ENCODE measurements at regions not wholly inside any gene's neighbourhood (a gene's known extent, or its start where the extent isn't known, plus 50 kb on each side); places are given as distances from the start of the nearest gene placed in this dataset.

DNA sequence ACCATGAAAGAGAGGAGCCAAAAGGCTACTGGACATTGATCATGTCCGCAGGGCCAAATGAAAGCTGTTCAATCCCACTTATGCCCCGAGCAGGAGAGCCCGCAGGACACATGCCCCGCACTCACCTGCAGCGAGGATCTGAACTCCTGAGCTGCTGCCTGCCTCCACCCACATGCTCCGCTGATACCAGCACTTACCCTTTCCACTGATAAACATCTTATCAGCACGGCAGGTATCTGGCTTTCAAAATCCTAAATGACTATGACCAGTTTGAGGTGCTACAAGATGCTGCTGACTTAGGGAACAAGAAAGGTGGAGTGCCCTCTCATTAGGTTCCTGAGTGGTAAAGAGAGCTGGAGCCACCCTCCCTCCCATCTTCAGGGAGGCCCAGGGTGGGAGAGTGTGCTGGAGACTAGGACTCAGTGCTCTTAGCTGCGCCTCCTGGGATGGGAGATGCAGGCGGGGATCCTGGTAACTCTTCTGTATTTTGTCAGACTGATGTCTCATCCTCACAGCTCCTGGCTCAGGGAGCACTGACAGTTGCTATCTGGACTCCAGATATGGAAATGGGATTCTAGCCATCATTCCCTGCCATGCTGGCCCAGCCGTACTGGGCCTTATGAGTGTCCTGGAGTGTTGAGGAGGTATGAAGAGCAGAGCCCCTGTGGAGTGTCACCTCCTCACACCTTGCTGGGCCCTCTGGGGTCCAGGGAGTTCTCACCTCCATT lies 86.4 kb upstream of the F3 start:
- TF ChIP-seq POLR2AphosphoS5 (IDR thresholded peaks at IDR 0.05; ENCODE audit: low read depth, low read length) (no peak), SIN3A (IDR thresholded peaks at IDR 0.05; ENCODE audit: borderline replicate concordance, insufficient read depth, low read depth, low read length) (no peak), TCF7L2 (IDR thresholded peaks at IDR 0.05; ENCODE audit: low read depth, low read length) (no peak)
- TF ChIP-seq, protein P1, sequence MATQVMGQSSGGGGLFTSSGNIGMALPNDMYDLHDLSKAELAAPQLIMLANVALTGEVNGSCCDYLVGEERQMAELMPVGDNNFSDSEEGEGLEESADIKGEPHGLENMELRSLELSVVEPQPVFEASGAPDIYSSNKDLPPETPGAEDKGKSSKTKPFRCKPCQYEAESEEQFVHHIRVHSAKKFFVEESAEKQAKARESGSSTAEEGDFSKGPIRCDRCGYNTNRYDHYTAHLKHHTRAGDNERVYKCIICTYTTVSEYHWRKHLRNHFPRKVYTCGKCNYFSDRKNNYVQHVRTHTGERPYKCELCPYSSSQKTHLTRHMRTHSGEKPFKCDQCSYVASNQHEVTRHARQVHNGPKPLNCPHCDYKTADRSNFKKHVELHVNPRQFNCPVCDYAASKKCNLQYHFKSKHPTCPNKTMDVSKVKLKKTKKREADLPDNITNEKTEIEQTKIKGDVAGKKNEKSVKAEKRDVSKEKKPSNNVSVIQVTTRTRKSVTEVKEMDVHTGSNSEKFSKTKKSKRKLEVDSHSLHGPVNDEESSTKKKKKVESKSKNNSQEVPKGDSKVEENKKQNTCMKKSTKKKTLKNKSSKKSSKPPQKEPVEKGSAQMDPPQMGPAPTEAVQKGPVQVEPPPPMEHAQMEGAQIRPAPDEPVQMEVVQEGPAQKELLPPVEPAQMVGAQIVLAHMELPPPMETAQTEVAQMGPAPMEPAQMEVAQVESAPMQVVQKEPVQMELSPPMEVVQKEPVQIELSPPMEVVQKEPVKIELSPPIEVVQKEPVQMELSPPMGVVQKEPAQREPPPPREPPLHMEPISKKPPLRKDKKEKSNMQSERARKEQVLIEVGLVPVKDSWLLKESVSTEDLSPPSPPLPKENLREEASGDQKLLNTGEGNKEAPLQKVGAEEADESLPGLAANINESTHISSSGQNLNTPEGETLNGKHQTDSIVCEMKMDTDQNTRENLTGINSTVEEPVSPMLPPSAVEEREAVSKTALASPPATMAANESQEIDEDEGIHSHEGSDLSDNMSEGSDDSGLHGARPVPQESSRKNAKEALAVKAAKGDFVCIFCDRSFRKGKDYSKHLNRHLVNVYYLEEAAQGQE (IDR thresholded peaks at IDR 0.05; ENCODE audit: insufficient read depth in 1 of 2, low read depth in 2 of 2, low read length in 1 of 2) = no peak
- TF ChIP-seq, protein P2, sequence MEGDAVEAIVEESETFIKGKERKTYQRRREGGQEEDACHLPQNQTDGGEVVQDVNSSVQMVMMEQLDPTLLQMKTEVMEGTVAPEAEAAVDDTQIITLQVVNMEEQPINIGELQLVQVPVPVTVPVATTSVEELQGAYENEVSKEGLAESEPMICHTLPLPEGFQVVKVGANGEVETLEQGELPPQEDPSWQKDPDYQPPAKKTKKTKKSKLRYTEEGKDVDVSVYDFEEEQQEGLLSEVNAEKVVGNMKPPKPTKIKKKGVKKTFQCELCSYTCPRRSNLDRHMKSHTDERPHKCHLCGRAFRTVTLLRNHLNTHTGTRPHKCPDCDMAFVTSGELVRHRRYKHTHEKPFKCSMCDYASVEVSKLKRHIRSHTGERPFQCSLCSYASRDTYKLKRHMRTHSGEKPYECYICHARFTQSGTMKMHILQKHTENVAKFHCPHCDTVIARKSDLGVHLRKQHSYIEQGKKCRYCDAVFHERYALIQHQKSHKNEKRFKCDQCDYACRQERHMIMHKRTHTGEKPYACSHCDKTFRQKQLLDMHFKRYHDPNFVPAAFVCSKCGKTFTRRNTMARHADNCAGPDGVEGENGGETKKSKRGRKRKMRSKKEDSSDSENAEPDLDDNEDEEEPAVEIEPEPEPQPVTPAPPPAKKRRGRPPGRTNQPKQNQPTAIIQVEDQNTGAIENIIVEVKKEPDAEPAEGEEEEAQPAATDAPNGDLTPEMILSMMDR (IDR thresholded peaks at IDR 0.05) = no peak
- POLR2A ChIA-PET = no interaction called here
- no TSS peak for BruUV-seq (replicated peaks)
- no peak overlapping the region for H3K4me3 ChIP-seq (ENCODE audit: low read depth in 2 of 2, low read length in 2 of 2)
- no peaks in the 10 kb centered on the region for H3K27me3 ChIP-seq (ENCODE audit: control insufficient read depth, insufficient read depth, low read length)
- H3K27ac ChIP-seq (ENCODE audit: low read length) = no peak overlapping the region
- ATAC-seq (no peak), DNase-seq (ENCODE audit: low read depth, low spot score) (no peak)
- no peaks in the 10 kb centered on the region for H3K9me3 ChIP-seq (ENCODE audit: control insufficient read depth, insufficient read depth, low read depth, low read length)
- CTCF ChIA-PET = interaction anchor here (0.7 kb wide), 1 partner anchor 14 kb away, joined by 3 read pairs; no protein-coding TSS in a partner anchor
- H3K36me3 ChIP-seq (ENCODE audit: control insufficient read depth, insufficient read depth, low read length) = no peaks in the 10 kb centered on the region
- H3K4me1 ChIP-seq (ENCODE audit: control insufficient read depth, insufficient read depth, low read length) = no peaks in the 10 kb centered on the region
- intact Hi-C loops (cut with micrococcal nuclease; ENCODE audit: unreplicated experiment) (no loop called here), in situ Hi-C loops (cut with HindIII; ENCODE audit: low pct_unique_long_range_greater_than_20kb, low sequenced_read_pairs) (no loop called here)

DNA sequence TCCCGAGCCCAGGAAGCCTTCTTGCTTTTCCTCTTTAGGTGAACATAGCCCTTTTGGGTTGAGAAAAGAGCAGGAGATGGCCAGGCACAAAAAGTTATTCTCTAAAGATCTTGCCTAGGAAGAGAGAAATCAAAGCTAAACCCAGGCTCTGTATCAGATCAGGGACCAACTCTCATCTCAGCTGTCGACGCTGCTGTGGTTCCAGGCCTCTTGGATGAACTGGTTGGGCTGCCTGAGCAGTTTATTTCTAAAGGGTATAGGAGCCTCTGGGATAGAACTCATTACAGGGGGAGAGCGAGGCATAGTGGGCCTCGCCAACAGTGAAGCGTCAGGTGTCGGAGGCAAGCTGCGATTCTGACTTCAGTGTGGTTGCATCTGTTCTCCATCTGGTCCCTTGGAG lies 82.6 kb upstream of the F3 start:
- Histone ChIP-seq H3K27ac (ENCODE audit: low read length) (no peak overlapping the region), H3K36me3 (ENCODE audit: control insufficient read depth, insufficient read depth, low read length) (no peaks in the 10 kb centered on the region), H3K4me3 (ENCODE audit: low read depth in 2 of 2, low read length in 2 of 2) (no peak overlapping the region), H3K4me1 (ENCODE audit: control insufficient read depth, insufficient read depth, low read length) (no peaks in the 10 kb centered on the region), H3K9me3 (ENCODE audit: control insufficient read depth, insufficient read depth, low read depth, low read length) (no peaks in the 10 kb centered on the region), H3K27me3 (ENCODE audit: control insufficient read depth, insufficient read depth, low read length) (no peaks in the 10 kb centered on the region)
- in situ Hi-C loops (cut with HindIII; ENCODE audit: low pct_unique_long_range_greater_than_20kb, low sequenced_read_pairs) (no loop called here), intact Hi-C loops (cut with micrococcal nuclease; ENCODE audit: unreplicated experiment) (no loop called here)
- ChIA-PET CTCF (no interaction called here), POLR2A (no interaction called here)
- TF ChIP-seq SIN3A (IDR thresholded peaks at IDR 0.05; ENCODE audit: borderline replicate concordance, insufficient read depth, low read depth, low read length) (no peak), POLR2AphosphoS5 (IDR thresholded peaks at IDR 0.05; ENCODE audit: low read depth, low read length) (no peak)
- TF ChIP-seq, protein P2 (IDR thresholded peaks at IDR 0.05) = no peak
- no peak for DNase-seq (ENCODE audit: low read depth, low spot score)
- no peak for ATAC-seq
- no TSS peak for BruUV-seq (replicated peaks)
